ENCODE measurements at regions not wholly inside any gene's neighbourhood (a gene's known extent, or its start where the extent isn't known, plus 50 kb on each side); places are given as distances from the start of the nearest gene placed in this dataset.
"Not testable (repeated sequence)": the region's sequence is repeated elsewhere in the genome, so short reads cannot be mapped to it uniquely, and the experiment has no call there.

DNA sequence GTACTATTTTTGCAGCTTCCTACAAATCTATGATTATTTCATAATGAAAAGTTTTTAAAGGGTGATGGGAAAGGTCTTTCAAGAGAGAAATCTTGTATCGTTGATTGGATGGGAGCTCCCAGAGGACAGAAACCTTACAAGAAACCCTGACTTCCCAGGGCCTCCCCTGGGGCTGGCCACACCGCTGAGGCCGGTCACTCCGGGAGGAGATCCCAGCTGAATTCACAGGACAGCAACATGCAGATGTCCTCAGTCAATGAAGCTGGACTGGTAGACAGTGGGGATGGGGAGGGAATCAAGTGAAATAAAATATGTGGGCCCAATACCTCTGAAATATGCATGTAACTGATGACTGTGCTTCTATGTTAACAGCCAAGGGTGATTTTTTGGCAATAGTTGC lies 135.6 kb downstream of the TFCP2L1 start:
- no peak for DNase-seq

DNA sequence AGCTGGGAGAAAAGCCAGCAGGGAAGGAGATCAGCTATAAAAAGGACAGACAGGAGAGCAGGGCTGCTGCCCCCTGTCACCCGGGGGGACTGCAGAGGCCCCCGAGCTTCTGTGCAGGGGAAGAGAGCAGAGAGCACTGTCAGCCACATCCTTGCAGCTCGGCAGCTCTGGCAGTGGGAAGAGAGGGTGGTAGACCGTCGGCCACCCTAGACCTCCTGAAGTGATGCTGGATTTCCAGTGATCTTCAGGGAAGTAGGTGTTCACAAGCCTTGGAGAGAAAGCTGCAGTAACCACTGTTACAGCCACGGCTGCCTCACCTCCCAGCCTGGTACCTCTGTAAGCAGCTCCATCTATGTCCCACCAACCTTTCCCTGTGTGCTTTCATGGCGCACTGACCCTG lies 134.9 kb downstream of the TFCP2L1 start:
- no peak for DNase-seq

DNA sequence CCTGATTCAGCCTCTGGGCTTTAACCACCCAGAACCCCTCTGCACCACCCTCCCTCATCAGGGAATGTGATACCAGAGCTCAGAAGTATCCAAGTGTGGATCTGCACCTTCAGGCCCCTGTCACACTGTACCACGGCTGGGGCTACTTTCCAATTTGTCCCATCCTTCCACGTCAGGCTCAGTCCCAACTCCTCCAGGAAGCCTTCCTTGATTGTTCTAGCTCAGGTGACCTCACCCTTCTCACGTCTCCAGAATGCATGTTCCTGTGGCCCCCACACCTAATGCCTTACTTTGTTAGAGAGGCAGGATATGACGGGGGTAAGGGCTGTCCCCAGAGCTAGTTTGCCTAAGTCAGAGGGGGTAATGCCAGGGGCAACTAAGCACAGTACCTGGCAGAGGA lies 134.3 kb downstream of the TFCP2L1 start:
- DNase-seq: no peak

DNA sequence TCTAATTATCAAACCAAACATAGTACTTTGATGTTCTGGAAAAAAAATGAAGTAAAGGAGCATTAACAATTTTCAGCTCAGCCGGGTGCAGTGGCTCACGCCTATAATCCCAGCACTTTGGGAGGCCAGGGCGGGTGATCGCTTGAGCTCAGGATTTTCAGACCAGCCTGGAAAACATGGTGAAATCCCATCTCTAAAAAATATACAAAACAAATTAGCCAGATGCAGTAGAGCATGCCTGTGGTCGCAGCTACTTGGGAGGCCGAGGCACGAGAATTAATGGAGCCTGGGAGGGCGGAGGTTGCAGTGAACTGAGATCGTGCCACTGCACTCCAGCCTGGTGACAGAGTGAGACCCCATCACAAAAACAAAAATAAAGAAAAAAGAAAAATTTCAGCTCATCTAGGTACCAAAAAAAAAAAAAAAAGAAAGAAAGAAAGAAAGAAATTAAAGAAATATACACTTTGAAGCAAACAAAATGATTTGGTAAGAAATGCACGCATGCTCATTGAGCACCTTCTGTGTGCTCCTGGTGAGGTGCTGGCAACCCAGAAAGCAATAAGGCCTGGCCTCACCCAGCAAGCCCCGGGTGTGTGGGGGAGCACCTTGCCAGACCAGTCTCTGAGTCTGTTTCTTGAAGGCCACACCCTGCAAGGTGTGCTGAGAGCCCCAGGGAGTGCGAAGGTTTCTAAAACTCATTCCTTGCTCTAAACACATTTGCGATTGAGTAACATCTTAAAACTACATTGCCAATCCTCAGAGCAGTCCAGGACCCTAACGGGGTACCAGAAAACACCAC lies 133.5 kb downstream of the TFCP2L1 start:
- no peak for DNase-seq

DNA sequence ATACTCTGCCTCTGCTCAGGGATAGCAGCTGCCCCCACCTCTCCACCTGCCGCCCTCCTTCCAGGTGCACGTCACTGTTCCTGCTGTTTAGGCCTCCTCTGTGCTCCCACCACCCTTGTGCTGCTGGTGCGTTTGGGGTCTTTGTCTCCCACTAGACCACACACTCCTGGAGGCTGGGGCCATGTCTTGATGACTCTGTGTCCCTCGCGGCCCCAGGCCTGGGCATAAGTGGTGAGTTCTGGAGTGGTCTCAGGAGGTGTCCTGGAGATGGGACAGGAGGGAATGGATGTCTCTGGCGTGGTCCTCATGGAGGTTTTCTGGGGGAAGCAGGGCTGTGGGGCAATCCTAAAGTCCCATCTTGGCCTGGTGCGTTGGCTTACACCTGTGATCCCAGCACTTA lies 132.1 kb downstream of the TFCP2L1 start:
- no peak for DNase-seq

DNA sequence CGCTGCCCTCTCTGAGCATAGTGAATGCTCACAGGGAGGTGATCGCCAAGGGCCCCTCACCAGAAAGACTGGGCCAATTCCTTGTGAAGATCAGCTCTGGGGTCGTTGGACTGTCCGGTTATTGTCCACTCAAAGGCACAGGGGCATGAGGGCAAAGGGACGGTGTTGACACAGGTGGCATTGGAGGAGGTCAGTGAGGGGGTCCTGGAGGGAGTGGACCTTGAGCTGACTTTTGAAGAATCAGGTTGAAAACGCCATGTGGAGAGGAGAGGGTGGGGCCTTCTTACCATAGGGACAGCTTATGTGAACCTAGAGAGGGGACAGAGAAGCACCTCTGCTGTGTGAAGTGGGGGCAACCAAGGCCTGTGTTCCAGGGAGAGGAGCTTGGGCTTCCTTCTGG lies 131.5 kb downstream of the TFCP2L1 start:
- DNase-seq: no peak

DNA sequence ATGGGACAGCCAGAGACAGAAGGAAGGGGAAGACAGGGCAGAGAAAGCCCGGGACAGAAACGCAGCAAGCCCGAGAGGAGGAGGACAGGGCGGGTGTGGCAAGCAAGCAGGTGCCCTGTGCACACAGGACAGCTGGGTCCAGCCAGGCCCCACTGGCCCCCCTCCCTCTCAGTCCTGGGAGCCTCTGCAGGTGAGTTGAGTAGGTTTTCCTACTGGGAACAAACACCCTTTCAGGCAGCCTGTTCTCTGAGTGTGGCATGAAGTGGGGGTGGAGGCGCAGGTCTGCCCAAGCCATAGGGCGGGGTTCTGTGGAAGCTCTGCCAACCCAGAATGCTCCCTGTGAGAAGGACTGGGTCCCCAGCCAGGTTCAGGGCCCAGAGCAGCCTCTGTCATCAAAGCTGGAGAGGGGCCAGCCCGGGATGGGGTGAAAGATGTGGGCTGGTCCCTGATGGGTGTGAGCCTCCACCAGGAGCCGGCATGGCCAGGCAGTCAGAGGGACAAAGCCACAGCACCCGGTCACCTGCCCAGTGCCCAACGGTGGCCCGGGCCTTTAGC lies 129.4 kb downstream of the TFCP2L1 start:
- no peak for DNase-seq

DNA sequence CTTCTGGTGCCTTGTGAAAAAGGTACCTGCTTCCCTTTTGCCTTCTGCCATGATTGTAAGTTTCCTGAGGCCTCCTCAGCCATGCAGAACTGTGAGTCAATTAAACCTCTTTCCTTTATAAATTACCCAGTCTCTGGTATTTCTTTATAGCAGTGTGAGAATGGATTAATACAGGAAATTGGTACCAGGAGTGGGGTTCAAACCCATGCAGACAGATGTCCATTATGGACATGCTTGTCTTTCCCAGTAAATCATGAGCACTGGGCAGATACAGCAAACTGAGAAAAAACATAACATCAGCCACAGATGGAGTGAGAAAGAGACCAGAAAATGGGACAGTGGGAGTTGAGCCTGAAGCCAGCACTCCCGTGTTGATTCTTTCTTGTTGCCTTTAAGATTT lies 127.5 kb downstream of the TFCP2L1 start:
- not testable (repeated sequence) for DNase-seq

DNA sequence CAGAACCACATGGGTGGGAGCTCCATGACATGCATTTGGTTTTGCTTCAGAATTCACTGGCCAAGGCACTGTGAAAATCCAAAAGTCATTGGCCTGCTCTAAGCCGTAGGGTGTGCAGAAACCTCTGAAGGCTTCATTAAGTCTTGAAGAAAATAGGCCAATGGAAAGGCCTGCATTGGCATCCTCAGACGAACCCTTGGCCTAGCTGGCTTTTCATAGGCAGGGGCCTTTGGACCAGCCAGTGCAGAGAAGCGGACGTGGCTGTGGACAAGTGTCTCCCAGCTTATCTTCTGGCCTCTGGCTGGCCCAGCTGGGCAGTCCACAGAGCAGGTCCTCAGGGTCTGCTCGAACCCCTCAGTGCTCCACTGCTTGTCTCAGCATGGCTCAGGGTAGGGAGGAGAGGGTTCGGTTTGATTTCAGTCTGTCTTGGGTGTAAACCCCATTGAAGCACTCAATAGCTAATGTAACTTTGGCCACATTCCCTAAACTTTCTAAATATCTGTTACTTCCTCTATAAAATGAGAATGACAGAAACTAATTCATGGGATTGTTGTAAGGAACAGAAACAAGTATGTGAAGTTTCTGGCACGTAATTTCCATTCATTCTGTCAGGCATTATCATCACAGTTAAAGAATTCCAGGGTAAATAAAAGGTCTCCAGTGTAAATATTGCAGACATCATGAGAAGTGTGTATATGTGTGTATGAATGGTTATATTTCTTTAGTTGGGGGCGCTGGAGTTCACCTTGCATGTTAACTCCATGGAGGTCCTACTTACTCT lies 125.5 kb downstream of the TFCP2L1 start:
- no peak for DNase-seq

DNA sequence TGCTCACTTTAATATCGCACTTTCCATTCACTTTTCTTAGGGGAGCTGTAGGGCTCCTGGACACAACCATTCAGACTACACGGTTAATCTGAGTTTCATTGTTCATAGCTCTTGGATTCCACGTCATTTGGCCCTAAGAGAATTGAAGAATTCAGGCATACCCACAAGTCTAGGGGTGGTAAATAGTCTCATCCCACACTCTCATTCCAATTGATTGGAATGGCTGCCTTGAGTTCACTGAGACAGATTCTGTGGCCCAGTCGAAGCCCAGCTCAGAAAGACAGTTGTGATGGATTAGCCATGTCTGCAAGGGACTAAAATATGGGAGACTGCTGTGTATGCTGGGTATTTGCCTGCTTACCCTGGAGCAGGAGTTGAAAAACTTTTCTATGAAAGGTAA lies 124.6 kb downstream of the TFCP2L1 start:
- DNase-seq: no peak

DNA sequence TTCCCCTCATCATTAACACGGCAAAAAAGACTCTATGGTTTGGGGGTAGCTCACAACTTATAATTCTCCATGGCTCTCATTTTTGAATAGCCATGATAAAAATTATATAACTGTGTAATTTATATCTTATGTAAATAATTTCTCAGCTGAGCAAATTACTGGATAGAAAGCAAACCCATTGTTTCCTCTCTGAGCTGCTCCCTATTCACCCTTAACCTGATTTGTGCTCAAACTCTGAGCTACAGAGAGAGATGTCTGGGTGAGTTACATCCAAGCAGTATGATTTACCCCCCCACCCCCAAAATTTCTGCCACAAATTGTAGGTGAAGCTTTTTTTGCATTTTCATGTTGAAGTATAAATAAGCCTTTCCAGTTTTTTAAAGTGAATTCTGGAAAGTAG lies 123.7 kb downstream of the TFCP2L1 start:
- DNase-seq: no peak

DNA sequence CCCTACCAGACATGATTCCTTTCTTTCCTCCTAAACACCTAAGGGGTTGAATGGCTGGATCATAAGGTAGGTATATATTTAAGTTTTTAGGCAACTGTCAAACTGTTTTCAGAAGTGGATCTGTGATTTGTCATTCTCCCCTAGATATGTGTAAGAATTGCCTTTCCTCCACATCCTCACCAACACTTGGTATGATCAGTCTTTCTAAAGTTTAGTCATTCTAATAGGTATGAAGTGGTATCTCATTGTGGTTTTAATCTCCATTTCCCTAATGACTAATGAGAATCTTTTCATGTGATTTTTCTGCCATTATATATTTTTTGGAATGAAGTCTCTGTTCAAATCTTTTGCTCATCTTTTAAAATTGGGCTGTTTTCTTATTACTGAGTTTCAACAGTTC lies 122.1 kb downstream of the TFCP2L1 start:
- no peak for DNase-seq

DNA sequence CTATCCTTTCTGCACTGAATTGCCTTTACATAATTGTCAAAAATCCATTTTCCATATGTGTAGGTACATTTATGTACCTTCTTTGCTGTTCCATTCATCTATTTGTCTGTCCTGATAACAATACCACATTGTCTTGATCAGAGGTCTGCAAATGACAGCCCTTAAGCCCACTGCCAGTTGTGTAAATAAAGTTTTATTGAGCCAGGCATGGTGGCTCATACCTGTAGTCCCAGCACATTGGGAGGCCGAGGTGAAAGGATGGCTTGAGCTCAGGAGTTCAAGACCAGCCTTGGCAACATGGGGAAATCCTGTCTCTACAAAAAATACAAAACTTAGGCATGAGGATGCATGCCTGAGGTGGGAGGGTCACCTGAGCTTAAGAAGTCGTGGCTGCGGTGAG lies 121.0 kb downstream of the TFCP2L1 start:
- DNase-seq: no peak

DNA sequence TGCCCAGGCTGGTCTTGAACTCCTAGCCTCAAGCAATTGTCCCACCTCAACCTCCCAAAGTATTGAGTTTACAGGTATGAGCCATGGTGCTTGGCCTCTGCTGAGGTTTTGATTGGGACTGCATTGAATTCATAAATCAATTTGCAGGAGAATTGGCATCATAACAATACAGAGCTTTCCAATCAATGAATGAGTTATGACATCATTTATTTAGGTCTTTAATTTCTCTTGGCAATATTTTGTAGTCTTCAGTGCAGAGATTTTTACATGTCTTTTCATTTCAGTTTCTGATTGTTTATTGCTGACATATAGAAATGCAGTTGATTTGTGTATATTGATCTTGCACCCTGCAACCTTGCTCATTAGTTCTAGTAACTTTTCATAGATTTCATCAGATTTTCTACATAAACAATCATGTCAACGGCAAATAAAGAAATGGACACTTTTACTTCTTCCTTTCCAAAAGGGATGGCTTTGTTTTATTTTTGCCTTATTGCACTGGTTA lies 119.9 kb downstream of the TFCP2L1 start:
- no peak for DNase-seq

All from NCI-H1048 (cell line).